GM12878 (cell line): ENCODE measurements at regions not wholly inside any gene's neighbourhood (a gene's known extent, or its start where the extent isn't known, plus 50 kb on each side); places are given as distances from the start of the nearest gene placed in this dataset.

Source experiments
- ATAC-seq: fragments of 200-7000 bp; cut with Tn5 transposase; 3 replicates; pipeline ENCODE4 v1.9.1; 2020; ENCODE audit warnings: mild to moderate bottlenecking, moderate library complexity
- BruUV-seq: library from RNA; stranded (reverse); fragments of 400-500 nt; replicated peaks from 2 replicates; lab custom pipeline; 2021; lab: Mats Ljungman, UMichigan
- CTCF ChIA-PET: fragments of 300-600 bp; sonication (Branson Sonifier 250); formaldehyde crosslinking; extraction: SDS; loops from one replicate; lab custom pipeline; 2021; ENCODE audit warnings: inconsistent platforms; lab: Yijun Ruan, JAX
- POLR2A ChIA-PET: fragments of 350-600 bp; formaldehyde crosslinking; extraction: SDS; loops from one replicate; lab custom pipeline; 2021; ENCODE audit warnings: inconsistent platforms; lab: Charles Lee
- RAD21 ChIA-PET: fragments of 300-600 bp; sonication (Branson Sonifier 250); formaldehyde crosslinking; loops from one replicate; lab custom pipeline; 2023; ENCODE audit warnings: antibody characterized with exemption; ENCODE audit not compliant: unreplicated experiment; lab: Charles Lee
- SMC1A ChIA-PET: fragments of 300-600 bp; sonication (Branson Sonifier 250); formaldehyde crosslinking; loops from one replicate; lab custom pipeline; 2023; ENCODE audit not compliant: unreplicated experiment, uncharacterized antibody; lab: Charles Lee
- DNase-seq: peaks from one replicate; pipeline ENCODE4 v3.0.0-alpha.2; 2011; ENCODE audit warnings: low read depth, low spot score
- FAIRE-seq: peaks from 3 replicates; lab custom pipeline; 2011; peaks lifted over from hg19 to GRCh38; lab: Jason Lieb, UNC
- H2AFZ ChIP-seq: 2 replicates; pipeline ENCODE4 v1.6.0; 2011; ENCODE audit warnings: low read depth, low read length, control low read depth; ENCODE audit not compliant: control insufficient read depth
- H3K27ac ChIP-seq: 2 replicates; pipeline ENCODE4 v1.5.1; 2011; ENCODE audit warnings: control low read depth; ENCODE audit not compliant: control insufficient read depth, insufficient read depth
- H3K27me3 ChIP-seq, 2 experiments: replicated peaks in 1 of 2; 2 replicates each; pipeline versions ENCODE4 v1.6.0 to v1.6.1; 2011; ENCODE audit warnings: low read length in 1 of 2; ENCODE audit not compliant: control insufficient read depth in 2 of 2, insufficient read depth in 2 of 2
- H3K36me3 ChIP-seq, 2 experiments: 2 replicates each; pipeline ENCODE4 v1.5.1; 2011; ENCODE audit warnings: low read length in 1 of 2; ENCODE audit not compliant: control insufficient read depth in 2 of 2, insufficient read depth in 2 of 2
- H3K4me1 ChIP-seq: 2 replicates; pipeline ENCODE4 v1.6.1; 2011; ENCODE audit warnings: mild to moderate bottlenecking, low read length, moderate library complexity, mixed read lengths; ENCODE audit not compliant: control insufficient read depth, insufficient read depth
- H3K4me2 ChIP-seq: 2 replicates; pipeline ENCODE4 v1.6.0; 2011; ENCODE audit warnings: control low read depth; ENCODE audit not compliant: control insufficient read depth, insufficient read depth
- H3K4me3 ChIP-seq: fragments of 200-600 bp; sonication (generic); 2 replicates; pipeline ENCODE4 v1.5.1; 2016
- H3K79me2 ChIP-seq: 2 replicates; pipeline ENCODE4 v1.6.0; 2011; ENCODE audit warnings: low read length; ENCODE audit not compliant: control insufficient read depth, insufficient read depth
- H3K9ac ChIP-seq: 2 replicates; pipeline ENCODE4 v1.8.0; 2011; ENCODE audit warnings: low read length, control low read depth, mixed read lengths; ENCODE audit not compliant: control insufficient read depth, insufficient read depth
- H3K9me3 ChIP-seq: replicated peaks from 3 replicates; pipeline ENCODE4 v1.5.1; 2011; ENCODE audit warnings: mild to moderate bottlenecking, low read length; ENCODE audit not compliant: control insufficient read depth, insufficient read depth
- H4K20me1 ChIP-seq: 2 replicates; pipeline ENCODE4 v1.6.0; 2011; ENCODE audit not compliant: control insufficient read depth, insufficient read depth
- ATF7 ChIP-seq: fragments of 450-650 bp; IDR thresholded peaks from 2 replicates; pipeline ENCODE4 v1.6.1; 2016; ENCODE audit warnings: low read depth, mild to moderate bottlenecking
- BCL11A ChIP-seq: IDR thresholded peaks from 2 replicates; pipeline ENCODE4 v1.6.1; 2011; ENCODE audit warnings: low read depth, low read length
- GABPA ChIP-seq: IDR thresholded peaks from 2 replicates; pipeline ENCODE4 v1.6.1; 2014; ENCODE audit warnings: antibody characterized with exemption, low read depth, mild to moderate bottlenecking, inconsistent platforms
- IKZF1 ChIP-seq: fragments of 450-650 bp; conservative IDR thresholded peaks from 2 replicates; pipeline ENCODE4 v1.6.1; 2017; ENCODE audit warnings: antibody characterized with exemption, mild to moderate bottlenecking
- MTA2 ChIP-seq: fragments of 450-650 bp; IDR thresholded peaks from 2 replicates; pipeline ENCODE4 v1.6.1; 2016; ENCODE audit warnings: low read depth, mild to moderate bottlenecking, moderate library complexity
- PKNOX1 ChIP-seq: fragments of 450-650 bp; IDR thresholded peaks from 2 replicates; pipeline ENCODE4 v1.6.1; 2016; ENCODE audit warnings: mild to moderate bottlenecking
- POU2F2 ChIP-seq: IDR thresholded peaks from 3 replicates; pipeline ENCODE4 v1.6.1; 2011; ENCODE audit warnings: low read depth, mild to moderate bottlenecking, low read length, borderline replicate concordance
- PRDM15 ChIP-seq: fragments of 450-650 bp; formaldehyde crosslinking; IDR thresholded peaks from 2 replicates; pipeline ENCODE4 v1.4.0; 2020; ENCODE audit warnings: mild to moderate bottlenecking, moderate library complexity
- RB1 ChIP-seq: fragments of 450-650 bp; formaldehyde crosslinking; IDR thresholded peaks from 2 replicates; pipeline ENCODE4 v1.6.1; 2017; ENCODE audit warnings: mild to moderate bottlenecking, borderline replicate concordance
- SREBF1 ChIP-seq: IDR thresholded peaks from 2 replicates; pipeline ENCODE4 v1.6.1; 2012; ENCODE audit warnings: mild to moderate bottlenecking, low read length
- SRF ChIP-seq, 2 experiments: IDR thresholded peaks; 2 replicates each; pipeline ENCODE4 v1.6.1; 2011; ENCODE audit warnings: low read depth in 2 of 2, low read length in 2 of 2, mild to moderate bottlenecking in 1 of 2, moderate library complexity in 1 of 2
- TARDBP ChIP-seq: IDR thresholded peaks from 2 replicates; pipeline ENCODE4 v1.6.1; 2016; ENCODE audit warnings: borderline replicate concordance
- ZBTB11 ChIP-seq: fragments of 450-650 bp; formaldehyde crosslinking; IDR thresholded peaks from 2 replicates; pipeline ENCODE4 v1.5.0; 2022; ENCODE audit warnings: mild to moderate bottlenecking, missing genetic modification characterization
- ZNF24 ChIP-seq: fragments of 450-650 bp; IDR thresholded peaks from 2 replicates; pipeline ENCODE4 v1.6.1; 2017; ENCODE audit warnings: antibody characterized with exemption, mild to moderate bottlenecking
- WGBS: methylation state at CpG from one replicate; pipeline ENCODE4 v1.1.6; 2016; ENCODE audit warnings: low lambda C conversion rate; ENCODE audit not compliant: insufficient replicate concordance, insufficient coverage; ENCODE audit errors: missing lambda C conversion rate; 5-methylcytosine and 5-hydroxymethylcytosine counted together
- in situ Hi-C: fragments of 300-500 bp; cut with MboI; formaldehyde crosslinking; loops from 9 replicates; pipeline ENCODE4 v1.14.3; 2018; ENCODE audit warnings: mixed read lengths
- intact Hi-C: fragments of 100-400 bp; cut with micrococcal nuclease; formaldehyde crosslinking; loops from one replicate; pipeline ENCODE4 v1.14.2; 2022; ENCODE audit not compliant: unreplicated experiment

- WGBS: 5% methylated on average over 4 of the region's 4 CpGs
- ChIA-PET CTCF (no interaction called here), POLR2A (no interaction called here), RAD21 (interaction anchor here (0.9 kb wide), 1 partner anchor 453 kb away, joined by 3 read pairs; no protein-coding TSS in a partner anchor), SMC1A (no interaction called here)
- Histone ChIP-seq H3K36me3 (no peaks in the 10 kb centered on the region), H3K9ac (no peak overlapping the region), H3K9me3 (no peaks in the 10 kb centered on the region; the same call in 2 of the 3 replicates), H4K20me1 (no peaks in the 10 kb centered on the region), H3K4me2 (no peak overlapping the region), H2AFZ (no peak overlapping the region), H3K4me1 (no peaks in the 10 kb centered on the region), H3K79me2 (no peaks in the 10 kb centered on the region), H3K27me3 (no peaks in the 10 kb centered on the region), H3K4me3 (no peak overlapping the region), H3K27ac (no peak overlapping the region)
- no peak for FAIRE-seq
- no peak for DNase-seq
- intact Hi-C loops: no loop called here
- in situ Hi-C loops: no loop called here
- no TSS peak for BruUV-seq
- ATAC-seq: no peak
- TF ChIP-seq TARDBP (no peak), BCL11A (no peak), ZNF24 (no peak), SREBF1 (no peak), PKNOX1 (no peak), MTA2 (no peak), SRF (IDR thresholded peaks at IDR 0.05; ENCODE audit: low read depth in 2 of 2, low read length in 2 of 2) (no peak), PRDM15 (CRISPR knock-in tag) (no peak), GABPA (no peak), POU2F2 (no peak), IKZF1 (no peak), ZBTB11 (no peak), ATF7 (no peak), RB1 (no peak)
Measured at GRCh38 chr4:75327804-75328512, 186.2 kb downstream of the RCHY1 start.
